Stimulated activated naive B cell treated with anti-CD40 and anti-IgM and Interleukin-4, amounts not matched to agents 10 μg/mL and 1 μg/mL and 100 μg/mL, for 72 hours (primary cell): ENCODE measurements at regions not wholly inside any gene's neighbourhood (a gene's known extent, or its start where the extent isn't known, plus 50 kb on each side); places are given as distances from the start of the nearest gene placed in this dataset.
"Not testable (repeated sequence)": the region's sequence is repeated elsewhere in the genome, so short reads cannot be mapped to it uniquely, and the experiment has no call there.

Source experiments
- ATAC-seq, 2 donors: fragments of 150-1000 bp; cut with Tn5 transposase; replicated peaks; 2 replicates each; pipeline ENCODE4 v1.10.0; 2021; ENCODE audit warnings: moderate library complexity in 1 of 2
- DNase-seq: peaks from one replicate; pipeline ENCODE4 v3.0.0; 2021
- H3K27ac Mint-ChIP-seq: one replicate; pipeline ENCODE4 v1.8.0; 2022; ENCODE audit warnings: mild to moderate bottlenecking, mixed read lengths
- H3K27me3 Mint-ChIP-seq, 2 donors: one replicate each; pipeline ENCODE4 v1.8.0; 2022; ENCODE audit warnings: mixed read lengths in 2 of 2
- H3K36me3 Mint-ChIP-seq, 2 donors: one replicate each; pipeline ENCODE4 v1.8.0; 2022; ENCODE audit warnings: mixed read lengths in 2 of 2, mild to moderate bottlenecking in 1 of 2
- H3K4me1 Mint-ChIP-seq, 2 donors: one replicate each; pipeline ENCODE4 v1.8.0; 2022; ENCODE audit warnings: mixed read lengths in 2 of 2, mild to moderate bottlenecking in 1 of 2
- H3K4me3 Mint-ChIP-seq, 2 donors: one replicate each; pipeline ENCODE4 v1.8.0; 2022; ENCODE audit warnings: mild to moderate bottlenecking in 2 of 2, mixed read lengths in 2 of 2, moderate library complexity in 1 of 2
- H3K9me3 Mint-ChIP-seq, 2 donors: one replicate each; pipeline ENCODE4 v1.8.0; 2022; ENCODE audit warnings: mixed read lengths in 2 of 2, mild to moderate bottlenecking in 1 of 2

DNA sequence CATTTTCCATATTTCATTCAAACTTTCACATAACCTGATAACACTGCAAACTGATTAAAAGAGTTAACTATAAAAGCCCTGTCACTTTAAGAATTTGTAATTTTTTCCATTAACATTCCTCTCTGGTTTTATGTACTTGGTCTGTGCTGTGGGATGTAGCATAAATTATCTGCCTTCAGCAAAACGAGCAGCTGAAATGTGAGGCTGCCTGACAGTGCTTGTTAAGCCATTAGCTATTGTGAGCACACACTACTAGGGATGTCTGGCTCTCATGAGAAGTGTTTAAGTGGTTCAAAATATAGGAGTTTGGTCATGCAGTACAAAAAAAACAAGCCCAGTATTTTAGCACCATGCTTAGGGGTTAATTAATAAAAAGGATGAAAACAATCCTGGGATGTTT is 63.0 kb downstream of the HOXA1 start:
- ATAC-seq = no peak

GRCh38 chr7:27031289-27032172 is 64.3 kb downstream of the HOXA1 start:
- DNase-seq = no peak
- H3K9me3 Mint-ChIP-seq = no peaks in the 10 kb centered on the region
- H3K27ac Mint-ChIP-seq = peak overlapping the region; percentile 93
- peaks cover 11 to 18% of the 10 kb centered on the region in 2 donors for H3K4me1 Mint-ChIP-seq
- peak; percentile 57 to 82 for ATAC-seq
- peaks cover 0 to 4% of the 10 kb centered on the region in 2 donors for H3K36me3 Mint-ChIP-seq
- no peaks in the 10 kb centered on the region for H3K27me3 Mint-ChIP-seq
- H3K4me3 Mint-ChIP-seq = peak overlapping the region; percentile 20 to 41

More for the DNA sequence above, 63.0 kb downstream of the HOXA1 start:
- H3K4me1 Mint-ChIP-seq = peaks cover 11 to 18% of the 10 kb centered on the region in 2 donors
- H3K9me3 Mint-ChIP-seq = no peaks in the 10 kb centered on the region
- peaks cover 0 to under 1% of the 10 kb centered on the region in 2 donors for H3K27me3 Mint-ChIP-seq
- no peak overlapping the region for H3K4me3 Mint-ChIP-seq
- DNase-seq = no peak
- peaks cover 0 to 4% of the 10 kb centered on the region in 2 donors for H3K36me3 Mint-ChIP-seq
- no peak overlapping the region for H3K27ac Mint-ChIP-seq

GRCh38 chr7:27030393-27031050 is 65.3 kb downstream of the HOXA1 start:
- DNase-seq = no peak
- Mint-ChIP-seq H3K9me3 (no peaks in the 10 kb centered on the region), H3K4me1 (peaks cover 11 to 18% of the 10 kb centered on the region in 2 donors), H3K27me3 (no peaks in the 10 kb centered on the region), H3K36me3 (peaks cover 0 to 4% of the 10 kb centered on the region in 2 donors), H3K4me3 (no peak overlapping the region), H3K27ac (peak overlapping the region; percentile 93)
- no peak for ATAC-seq

GRCh38 chr7:27025270-27025669 is 70.5 kb downstream of the HOXA1 start:
- H3K36me3 Mint-ChIP-seq = no peaks in the 10 kb centered on the region
- H3K9me3 Mint-ChIP-seq = no peaks in the 10 kb centered on the region
- no peak overlapping the region for H3K4me3 Mint-ChIP-seq
- ATAC-seq = no peak
- no peak overlapping the region for H3K27ac Mint-ChIP-seq
- H3K4me1 Mint-ChIP-seq = no peaks in the 10 kb centered on the region
- DNase-seq = no peak
- peaks cover 0 to 5% of the 10 kb centered on the region in 2 donors for H3K27me3 Mint-ChIP-seq

DNA sequence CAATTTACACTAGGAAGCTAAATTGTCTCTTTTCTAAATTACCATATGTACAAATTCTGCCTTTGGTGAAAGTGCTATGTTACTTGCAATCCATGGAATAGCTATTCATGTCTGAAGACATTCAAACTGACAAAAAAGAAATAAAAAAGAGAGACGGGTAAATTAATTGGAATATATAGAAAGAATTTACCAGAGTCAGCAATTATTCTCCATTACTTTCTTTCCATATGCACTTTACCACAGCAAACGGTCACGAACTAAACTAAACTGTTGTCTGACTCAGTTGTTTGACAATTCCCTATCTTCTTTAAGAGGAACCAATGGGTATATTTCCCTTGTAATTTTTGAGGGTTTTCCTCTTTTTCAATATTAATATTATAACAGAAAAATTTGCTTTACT is 85.7 kb downstream of the HOXA1 start:
- no peak overlapping the region for H3K27ac Mint-ChIP-seq
- peaks cover 12 to 14% of the 10 kb centered on the region in 2 donors for H3K9me3 Mint-ChIP-seq
- peaks cover 30 to 35% of the 10 kb centered on the region in 2 donors for H3K27me3 Mint-ChIP-seq
- ATAC-seq (no peak), DNase-seq (no peak)
- no peak overlapping the region for H3K4me3 Mint-ChIP-seq
- no peaks in the 10 kb centered on the region for H3K4me1 Mint-ChIP-seq
- peaks cover 3 to 7% of the 10 kb centered on the region in 2 donors for H3K36me3 Mint-ChIP-seq

DNA sequence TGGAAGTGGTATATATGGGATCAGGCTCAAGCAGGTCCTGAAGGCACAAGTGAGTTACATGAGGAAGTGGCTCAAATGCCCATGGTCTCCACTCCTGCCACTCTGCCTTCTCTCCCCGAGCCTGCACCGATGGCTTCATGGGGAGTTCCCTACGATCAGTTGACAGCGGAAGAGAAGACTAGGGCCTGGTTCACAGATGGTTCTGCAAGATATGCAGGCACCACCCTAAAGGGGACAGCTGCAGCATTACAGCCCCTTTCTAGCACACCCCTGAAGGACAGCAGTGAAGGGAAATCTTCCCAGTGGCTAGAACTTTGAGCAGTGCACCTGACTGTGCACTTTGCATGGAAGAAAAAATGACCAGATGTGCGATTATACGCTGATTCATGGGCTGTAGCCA is 95.3 kb downstream of the HOXA1 start:
- Mint-ChIP-seq H3K4me1 (no peaks in the 10 kb centered on the region), H3K9me3 (peaks cover 5 to 12% of the 10 kb centered on the region in 2 donors), H3K4me3 (no peak overlapping the region), H3K27me3 (peaks cover 6% of the 10 kb centered on the region in 2 donors), H3K27ac (no peak overlapping the region), H3K36me3 (no peaks in the 10 kb centered on the region)
- DNase-seq (no peak), ATAC-seq (no peak)

- peaks cover 5 to 12% of the 10 kb centered on the region in 2 donors for H3K9me3 Mint-ChIP-seq
- DNase-seq, H3K4me3 Mint-ChIP-seq, H3K4me1 Mint-ChIP-seq, H3K27me3 Mint-ChIP-seq, H3K27ac Mint-ChIP-seq, ATAC-seq, H3K36me3 Mint-ChIP-seq: not testable (repeated sequence)
Measured at GRCh38 chr7:26998284-26998683, 97.5 kb downstream of the HOXA1 start.

GRCh38 chr7:26995666-26996065 is 100.1 kb downstream of the HOXA1 start:
- ATAC-seq (no peak), DNase-seq (no peak)
- peaks cover 0 to 5% of the 10 kb centered on the region in 2 donors for H3K27me3 Mint-ChIP-seq
- H3K4me1 Mint-ChIP-seq = no peaks in the 10 kb centered on the region
- no peaks in the 10 kb centered on the region for H3K36me3 Mint-ChIP-seq
- H3K4me3 Mint-ChIP-seq = no peak overlapping the region
- H3K27ac Mint-ChIP-seq = no peak overlapping the region
- peaks cover 5 to 8% of the 10 kb centered on the region in 2 donors for H3K9me3 Mint-ChIP-seq

GRCh38 chr7:26993816-26994810 is 101.7 kb downstream of the HOXA1 start:
- ATAC-seq (no peak), DNase-seq (no peak)
- H3K4me3 Mint-ChIP-seq = no peak overlapping the region
- peaks cover 5 to 8% of the 10 kb centered on the region in 2 donors for H3K9me3 Mint-ChIP-seq
- H3K27me3 Mint-ChIP-seq = peaks cover 0 to 5% of the 10 kb centered on the region in 2 donors
- H3K4me1 Mint-ChIP-seq = no peaks in the 10 kb centered on the region
- no peaks in the 10 kb centered on the region for H3K36me3 Mint-ChIP-seq
- no peak overlapping the region for H3K27ac Mint-ChIP-seq

DNA sequence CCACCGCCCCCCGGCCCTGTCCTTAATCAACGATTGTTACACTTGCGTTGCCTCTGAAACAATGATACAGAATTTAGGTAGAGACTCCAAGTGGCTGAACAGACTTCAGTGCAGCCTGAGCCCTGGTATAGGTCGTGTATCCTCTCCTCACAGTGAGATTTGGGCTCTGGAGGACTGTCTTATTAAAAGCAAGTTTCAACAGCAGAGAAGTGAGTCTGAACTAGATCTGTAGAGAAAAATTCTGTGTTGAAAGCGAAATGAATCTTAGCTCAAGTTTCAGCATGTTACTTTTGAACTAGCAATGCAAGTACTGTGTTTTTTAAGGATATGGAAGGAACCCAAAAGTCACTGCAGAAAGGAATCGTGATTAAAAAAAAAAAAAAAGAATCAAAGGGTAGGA is 103.1 kb downstream of the HOXA1 start:
- ATAC-seq (no peak), DNase-seq (no peak)
- Mint-ChIP-seq H3K9me3 (peaks cover 0 to 1% of the 10 kb centered on the region in 2 donors), H3K4me1 (peaks cover 0 to 2% of the 10 kb centered on the region in 2 donors), H3K36me3 (no peaks in the 10 kb centered on the region), H3K4me3 (no peak overlapping the region), H3K27ac (no peak overlapping the region), H3K27me3 (peaks cover 0 to 5% of the 10 kb centered on the region in 2 donors)

DNA sequence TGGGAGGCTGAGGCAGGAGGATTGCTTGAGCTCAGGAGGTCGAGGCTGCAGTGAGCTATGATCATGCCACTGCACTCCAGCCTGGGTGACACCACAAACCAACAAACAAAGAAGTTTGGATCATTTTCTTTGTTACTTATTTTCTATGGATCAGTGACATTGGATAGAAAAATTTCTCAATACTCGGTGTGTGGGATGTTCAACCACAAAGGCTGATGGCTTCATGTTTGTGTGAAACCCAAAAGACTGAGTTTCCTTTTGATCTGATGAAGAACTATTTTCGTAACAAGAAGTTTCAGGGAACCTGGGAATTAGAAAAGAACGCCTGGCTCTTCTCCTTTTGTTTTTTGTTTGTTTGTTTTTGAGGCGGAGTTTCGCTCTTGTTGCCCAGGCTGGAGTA is 104.0 kb downstream of the HOXA1 start:
- no peak overlapping the region for H3K27ac Mint-ChIP-seq
- no peaks in the 10 kb centered on the region for H3K36me3 Mint-ChIP-seq
- ATAC-seq (no peak), DNase-seq (no peak)
- H3K4me3 Mint-ChIP-seq = no peak overlapping the region
- H3K4me1 Mint-ChIP-seq = peaks cover 0 to 4% of the 10 kb centered on the region in 2 donors
- peaks cover 0 to 5% of the 10 kb centered on the region in 2 donors for H3K27me3 Mint-ChIP-seq
- H3K9me3 Mint-ChIP-seq = no peaks in the 10 kb centered on the region

- Mint-ChIP-seq H3K9me3 (no peaks in the 10 kb centered on the region), H3K36me3 (no peaks in the 10 kb centered on the region), H3K4me3 (no peak overlapping the region), H3K27me3 (peaks cover 0 to 5% of the 10 kb centered on the region in 2 donors), H3K27ac (no peak overlapping the region), H3K4me1 (peaks cover 0 to 4% of the 10 kb centered on the region in 2 donors)
- DNase-seq (no peak), ATAC-seq (no peak)
Measured at GRCh38 chr7:26989897-26990670, 105.7 kb downstream of the HOXA1 start.

GRCh38 chr7:26988836-26989374 is 106.9 kb downstream of the HOXA1 start:
- ATAC-seq (no peak), DNase-seq (no peak)
- H3K36me3 Mint-ChIP-seq = no peaks in the 10 kb centered on the region

More at GRCh38 chr7:26988836-26989374, 106.9 kb downstream of the HOXA1 start:
- Mint-ChIP-seq H3K4me3 (no peak overlapping the region), H3K4me1 (peaks cover 0 to 4% of the 10 kb centered on the region in 2 donors), H3K27me3 (peaks cover 0 to 2% of the 10 kb centered on the region in 2 donors), H3K9me3 (no peaks in the 10 kb centered on the region), H3K27ac (no peak overlapping the region)
